H1 (cell line): ENCODE measurements at regions not wholly inside any gene's neighbourhood (a gene's known extent, or its start where the extent isn't known, plus 50 kb on each side); places are given as distances from the start of the nearest gene placed in this dataset.

Experiments used
- CTCF ChIA-PET: fragments of 300-600 bp; sonication (Branson Sonifier 250); formaldehyde crosslinking; loops from one replicate; lab custom pipeline; 2021; ENCODE audit not compliant: partially characterized antibody; lab: Charles Lee
- POLR2A ChIA-PET: fragments of 300-600 bp; sonication (Branson Sonifier 250); formaldehyde crosslinking; loops from one replicate; lab custom pipeline; 2021; ENCODE audit warnings: inconsistent platforms; ENCODE audit not compliant: partially characterized antibody; lab: Charles Lee
- DNase-seq, 2 experiments: peaks; one replicate each; pipeline versions ENCODE4 v3.0.0 to v3.0.0-alpha.2; 2010 to 2022; ENCODE audit warnings: low spot score in 2 of 2, low read depth in 1 of 2, mixed read lengths in 1 of 2
- FAIRE-seq: peaks from 2 replicates; lab custom pipeline; 2011; peaks lifted over from hg19 to GRCh38; lab: Jason Lieb, UNC
- H2AFZ ChIP-seq: 2 replicates; pipeline ENCODE4 v1.8.1; 2012; ENCODE audit warnings: low read length, inconsistent platforms
- H2AK5ac ChIP-seq: 2 replicates; pipeline ENCODE4 v1.6.1; 2013; ENCODE audit warnings: low read depth, low read length
- H2BK120ac ChIP-seq: replicated peaks from 2 replicates; pipeline ENCODE3; 2013; ENCODE audit warnings: low read depth, low read length, inconsistent platforms
- H2BK12ac ChIP-seq: 2 replicates; pipeline ENCODE4 v1.6.1; 2013; ENCODE audit warnings: low read depth, low read length
- H2BK15ac ChIP-seq: 2 replicates; pipeline ENCODE4 v1.6.1; 2013; ENCODE audit warnings: low read length
- H2BK20ac ChIP-seq: 2 replicates; pipeline ENCODE4 v1.6.1; 2013; ENCODE audit warnings: low read length
- H2BK5ac ChIP-seq: 2 replicates; pipeline ENCODE4 v1.6.1; 2013; ENCODE audit warnings: low read depth, low read length
- H3K14ac ChIP-seq: 2 replicates; pipeline ENCODE4 v1.6.1; 2013; ENCODE audit warnings: inconsistent platforms; ENCODE audit not compliant: insufficient read length
- H3K18ac ChIP-seq: 2 replicates; pipeline ENCODE4 v1.6.1; 2013; ENCODE audit warnings: low read length; ENCODE audit errors: extremely low read depth
- H3K23ac ChIP-seq: 2 replicates; pipeline ENCODE4 v1.6.1; 2013; ENCODE audit warnings: inconsistent platforms; ENCODE audit not compliant: insufficient read length
- H3K23me2 ChIP-seq: 2 replicates; pipeline ENCODE4 v1.6.1; 2013; ENCODE audit warnings: low read depth, low read length
- H3K27ac ChIP-seq: 2 replicates; pipeline ENCODE4 v1.6.1; 2011; ENCODE audit warnings: low read depth, low read length, inconsistent platforms
- H3K27me3 ChIP-seq, 4 experiments: replicated peaks in 1 of 4; 1 replicate in 1 of 4; 2 replicates in 3 of 4; pipeline versions ENCODE4 v1.6.1 to v1.8.1; 2011 to 2013; ENCODE audit warnings: low read length in 3 of 4, mild to moderate bottlenecking in 3 of 4, inconsistent platforms in 2 of 4, mixed read lengths in 2 of 4, moderate library complexity in 1 of 4; ENCODE audit not compliant: control insufficient read depth in 3 of 4, insufficient read depth in 3 of 4; ENCODE audit errors: extremely low read depth in 1 of 4
- H3K36me3 ChIP-seq, 4 experiments: 2 replicates each; pipeline versions ENCODE4 v1.6.1 to v1.8.1; 2011 to 2013; ENCODE audit warnings: mild to moderate bottlenecking in 4 of 4, low read length in 3 of 4, moderate library complexity in 2 of 4, control low read depth in 1 of 4, inconsistent platforms in 1 of 4; ENCODE audit not compliant: insufficient read depth in 4 of 4, control insufficient read depth in 2 of 4
- H3K4ac ChIP-seq: replicated peaks from 2 replicates; pipeline ENCODE3; 2013; ENCODE audit warnings: low read length, low read depth, mixed read lengths, inconsistent platforms; ENCODE audit not compliant: insufficient read length
- H3K4me1 ChIP-seq, 4 experiments: replicated peaks in 1 of 4; 1 replicate in 1 of 4; 2 replicates in 3 of 4; pipeline versions ENCODE4 v1.6.1 to v1.8.1; 2011 to 2013; ENCODE audit warnings: low read length in 3 of 4, inconsistent platforms in 2 of 4, mixed read lengths in 1 of 4; ENCODE audit not compliant: insufficient read depth in 4 of 4, control insufficient read depth in 3 of 4
- H3K4me2 ChIP-seq, 2 experiments: 2 replicates each; pipeline versions ENCODE4 v1.6.1 to v1.8.1; 2011 to 2013; ENCODE audit warnings: low read depth in 2 of 2, low read length in 2 of 2, control low read depth in 1 of 2, inconsistent platforms in 1 of 2, mild to moderate bottlenecking in 1 of 2; ENCODE audit not compliant: insufficient read depth in 1 of 2
- H3K4me3 ChIP-seq, 4 experiments: fragments of 200-600, 300-600 bp in 1 of 4; sonication (generic), shearing (Covaris generic), sonication (Bioruptor Twin) in 1 of 4; 2 replicates each; pipeline versions ENCODE4 v1.5.1 to v1.8.1; 2011 to 2016; ENCODE audit warnings: low read length in 4 of 4, low read depth in 3 of 4, control low read depth in 2 of 4, inconsistent platforms in 2 of 4, mild to moderate bottlenecking in 2 of 4, mixed read lengths in 1 of 4, moderate library complexity in 1 of 4; ENCODE audit not compliant: insufficient read depth in 2 of 4; ENCODE audit errors: extremely low read depth in 1 of 4
- H3K56ac ChIP-seq: replicated peaks from 2 replicates; pipeline ENCODE3; 2013; ENCODE audit warnings: low read depth, mild to moderate bottlenecking, mixed read lengths, low read length, inconsistent platforms; ENCODE audit not compliant: insufficient read length
- H3K79me1 ChIP-seq: 2 replicates; pipeline ENCODE4 v1.6.1; 2013; ENCODE audit warnings: low read depth, low read length, control low read depth
- H3K79me2 ChIP-seq, 2 experiments: 2 replicates each; pipeline versions ENCODE4 v1.6.1 to v1.8.1; 2012 to 2013; ENCODE audit warnings: low read length in 2 of 2, mild to moderate bottlenecking in 2 of 2, inconsistent platforms in 1 of 2; ENCODE audit not compliant: insufficient read depth in 2 of 2, control insufficient read depth in 1 of 2
- H3K9ac ChIP-seq, 4 experiments: replicated peaks in 1 of 4; 1 replicate in 1 of 4; 2 replicates in 3 of 4; pipeline versions ENCODE4 v1.6.1 to v1.8.1; 2011 to 2013; ENCODE audit warnings: low read depth in 3 of 4, low read length in 3 of 4, control low read depth in 2 of 4, mild to moderate bottlenecking in 2 of 4, moderate library complexity in 2 of 4, inconsistent platforms in 1 of 4; ENCODE audit errors: extremely low read depth in 1 of 4
- H3K9me3 ChIP-seq, 2 experiments: 2 replicates each; pipeline versions ENCODE4 v1.6.1 to v1.8.1; 2012 to 2013; ENCODE audit warnings: mild to moderate bottlenecking in 2 of 2, moderate library complexity in 2 of 2, control low read depth in 1 of 2, inconsistent platforms in 1 of 2, low read depth in 1 of 2, low read length in 1 of 2, mixed read lengths in 1 of 2; ENCODE audit not compliant: insufficient read depth in 2 of 2
- H4K20me1 ChIP-seq, 2 experiments: replicated peaks in 1 of 2; 2 replicates each; pipeline versions ENCODE3 to v1.8.1; 2011 to 2013; ENCODE audit warnings: inconsistent platforms in 2 of 2, low read length in 2 of 2, mild to moderate bottlenecking in 1 of 2; ENCODE audit not compliant: insufficient read depth in 2 of 2, control insufficient read depth in 1 of 2
- H4K5ac ChIP-seq: 2 replicates; pipeline ENCODE4 v1.6.1; 2013; ENCODE audit warnings: low read length, low read depth, mixed read lengths, inconsistent platforms; ENCODE audit not compliant: insufficient read length
- H4K8ac ChIP-seq: 2 replicates; pipeline ENCODE4 v1.8.0; 2013; ENCODE audit warnings: mild to moderate bottlenecking, moderate library complexity, low read length, inconsistent platforms; ENCODE audit not compliant: insufficient read depth; ENCODE audit errors: extremely low read depth
- H4K91ac ChIP-seq: replicated peaks from 2 replicates; pipeline ENCODE3; 2013; ENCODE audit warnings: low read length, mixed read lengths, inconsistent platforms; ENCODE audit not compliant: insufficient read length
- EZH2 ChIP-seq: fragments of 200-600 bp; sonication (generic); IDR thresholded peaks from 2 replicates; pipeline ENCODE4 v1.7.1; 2012; ENCODE audit warnings: low read depth, mild to moderate bottlenecking, moderate library complexity, low read length, inconsistent platforms; ENCODE audit not compliant: severe bottlenecking
- KDM1A ChIP-seq: fragments of 200-600, 300-600 bp; sonication (generic); IDR thresholded peaks from 2 replicates; pipeline ENCODE4 v1.7.1; 2016; ENCODE audit warnings: mild to moderate bottlenecking, low read length, borderline replicate concordance
- RBBP5 ChIP-seq: IDR thresholded peaks from 2 replicates; pipeline ENCODE4 v1.7.1; 2012; ENCODE audit warnings: low read depth, mild to moderate bottlenecking, inconsistent platforms, low read length, moderate library complexity, borderline replicate concordance
- YY1 ChIP-seq: IDR thresholded peaks from 2 replicates; pipeline ENCODE4 v1.6.1; 2011; ENCODE audit warnings: low read depth, mild to moderate bottlenecking, low read length
- WGBS, 2 experiments: shearing (Covaris generic) in 1 of 2; methylation state at CpG; one replicate each; pipeline versions ENCODE4 v1.1.6 to v1.1.7; 2013 to 2015; ENCODE audit warnings: low lambda C conversion rate in 2 of 2, mixed read lengths in 2 of 2, inconsistent platforms in 1 of 2, low coverage in 1 of 2, missing lambda C conversion rate in 1 of 2; ENCODE audit not compliant: insufficient replicate concordance in 2 of 2, insufficient coverage in 1 of 2, insufficient read length in 1 of 2; ENCODE audit errors: extremely low coverage in 1 of 2, missing lambda C conversion rate in 1 of 2; 5-methylcytosine and 5-hydroxymethylcytosine counted together

GRCh38 chr6:139659711-139660110, 285.3 kb upstream of the CITED2 start:
- Histone ChIP-seq H3K4me3 (no peak overlapping the region), H2BK20ac (no peak overlapping the region), H4K20me1 (no peaks in the 10 kb centered on the region), H2AK5ac (no peak overlapping the region), H3K56ac (no peak overlapping the region), H3K14ac (no peak overlapping the region), H3K9ac (no peak overlapping the region), H3K23me2 (no peaks in the 10 kb centered on the region), H3K27ac (no peak overlapping the region), H4K5ac (no peak overlapping the region), H3K4ac (no peak overlapping the region), H3K79me2 (no peaks in the 10 kb centered on the region), H3K23ac (no peak overlapping the region), H4K8ac (no peak overlapping the region), H3K27me3 (no peaks in the 10 kb centered on the region), H2AFZ (no peak overlapping the region), H2BK15ac (no peak overlapping the region), H2BK12ac (no peak overlapping the region), H3K18ac (no peak overlapping the region), H3K79me1 (no peaks in the 10 kb centered on the region), H2BK5ac (no peak overlapping the region), H3K4me2 (no peak overlapping the region), H3K36me3 (no peaks in the 10 kb centered on the region), H3K4me1 (peaks cover 0 to 9% (median 4%) of the 10 kb centered on the region in 4 experiments; a peak in 5 of 7 replicates), H2BK120ac (no peak overlapping the region), H4K91ac (no peak overlapping the region), H3K9me3 (no peaks in the 10 kb centered on the region; a peak in 1 of 4 replicates)
- DNase-seq (no peak), FAIRE-seq (no peak)
- ChIA-PET CTCF (interaction anchor here (1.0 kb wide), 1 partner anchor 409 kb away, joined by 3 read pairs; no protein-coding TSS in a partner anchor), POLR2A (interaction anchor here (0.6 to 1.1 kb wide), 2 partner anchors 9 to 38 kb away, joined by 3 to 4 read pairs; no protein-coding TSS in a partner anchor)
- 84% methylated on average over 2 of the region's 2 CpGs; no CpG with 5 or more reads in 1 of the 2 experiments for WGBS, 2 experiments
- no peak for TF ChIP-seq KDM1A
- no peak for TF ChIP-seq EZH2
- no peak for TF ChIP-seq YY1
- TF ChIP-seq RBBP5, result no peak
